GM18907 (cell line): ENCODE measurements at regions not wholly inside any gene's neighbourhood (a gene's known extent, or its start where the extent isn't known, plus 50 kb on each side); places are given as distances from the start of the nearest gene placed in this dataset.
"Not testable (repeated sequence)": the region's sequence is repeated elsewhere in the genome, so short reads cannot be mapped to it uniquely, and the experiment has no call there.

Experiments used
- ATAC-seq: cut with Tn5 transposase; IDR thresholded peaks from one replicate; pipeline ENCODE4 v1.9.1; 2021; ENCODE audit warnings: mild to moderate bottlenecking, moderate library complexity; ENCODE audit not compliant: unreplicated experiment

GRCh38 chr17:77332034-77332971, 191.5 kb downstream of the SEC14L1 start:
- no peak for ATAC-seq

DNA sequence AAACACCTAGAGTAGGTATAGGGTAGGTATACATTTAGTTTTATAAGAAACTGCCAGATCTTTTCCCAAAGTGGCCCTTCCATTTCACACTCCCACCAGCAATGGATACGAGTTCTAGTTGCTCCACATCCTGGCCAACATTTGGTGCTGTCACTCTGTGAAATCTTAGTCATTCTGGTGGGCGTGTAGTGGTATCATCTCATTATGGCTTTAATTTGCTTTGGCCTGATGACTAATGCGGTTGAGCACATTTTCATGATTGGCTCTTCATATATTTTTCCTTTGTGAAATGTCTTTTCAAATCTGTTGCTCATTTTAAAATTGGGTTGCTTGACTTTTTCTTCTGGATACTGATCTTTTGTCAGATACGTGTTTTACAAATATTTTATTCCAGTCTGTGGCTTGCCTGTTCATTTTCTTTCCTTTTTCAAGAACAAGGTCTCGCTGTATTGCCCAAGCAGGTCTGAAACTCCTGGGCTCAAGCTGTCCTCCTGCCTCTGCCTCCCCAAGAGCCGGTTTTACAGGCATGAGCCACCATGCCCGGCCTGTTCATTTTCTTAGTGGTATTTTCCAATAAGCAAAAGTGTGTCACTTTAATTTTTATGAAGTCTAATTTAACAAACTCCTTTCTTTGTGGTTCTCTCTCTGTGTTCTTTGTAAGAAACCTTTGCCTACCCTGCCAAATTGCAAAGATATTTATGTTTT, 192.4 kb downstream of the SEC14L1 start:
- no peak for ATAC-seq

DNA sequence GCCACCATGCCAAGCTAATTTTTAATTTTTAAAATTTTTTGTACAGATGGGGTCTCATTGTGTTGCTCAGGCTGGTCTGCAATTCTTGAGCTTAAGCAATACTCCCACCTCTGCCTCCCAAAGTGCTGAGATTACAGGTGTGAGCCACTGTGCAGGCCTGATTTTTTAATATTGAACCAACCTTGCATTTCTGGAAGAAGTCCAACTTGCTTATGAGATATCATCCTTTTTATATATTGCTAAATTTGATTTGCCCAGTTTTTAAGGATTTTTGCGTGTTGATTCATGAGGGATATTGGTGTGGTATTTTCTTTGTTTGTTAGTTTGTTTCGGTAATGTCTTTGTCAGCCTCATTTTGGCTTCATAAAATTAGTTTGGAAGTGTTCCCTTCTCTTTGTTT, 196.4 kb downstream of the SEC14L1 start:
- no peak for ATAC-seq

DNA sequence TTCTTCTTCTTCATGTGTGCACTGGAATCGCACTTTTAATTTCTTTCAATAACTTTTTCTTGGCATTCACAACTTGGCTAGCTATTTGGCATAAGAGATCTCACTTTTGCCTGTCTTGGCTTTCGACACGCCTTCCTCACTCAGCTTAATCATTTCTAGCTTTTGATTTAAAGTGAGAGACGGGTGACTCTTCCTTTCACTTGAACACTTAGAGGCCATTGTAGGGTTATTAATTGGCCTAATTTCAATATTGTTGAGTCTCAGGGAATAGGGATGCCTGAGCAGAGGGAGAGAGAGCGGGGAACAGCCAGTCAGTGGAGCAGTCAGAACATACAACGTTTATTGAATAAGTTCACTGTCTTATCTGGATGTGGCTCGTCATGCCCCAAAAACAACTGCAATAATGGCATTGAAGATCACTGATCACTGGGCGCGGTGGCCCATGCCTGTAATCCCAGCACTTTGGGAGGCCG, 200.3 kb downstream of the SEC14L1 start:
- no peak for ATAC-seq

- ATAC-seq = not testable (repeated sequence)
Measured at GRCh38 chr17:77342656-77342990, 201.9 kb downstream of the SEC14L1 start.

GRCh38 chr17:77343031-77343800, 202.4 kb downstream of the SEC14L1 start:
- no peak for ATAC-seq

GRCh38 chr17:77344038-77344437, 203.3 kb downstream of the SEC14L1 start:
- ATAC-seq = no peak

DNA sequence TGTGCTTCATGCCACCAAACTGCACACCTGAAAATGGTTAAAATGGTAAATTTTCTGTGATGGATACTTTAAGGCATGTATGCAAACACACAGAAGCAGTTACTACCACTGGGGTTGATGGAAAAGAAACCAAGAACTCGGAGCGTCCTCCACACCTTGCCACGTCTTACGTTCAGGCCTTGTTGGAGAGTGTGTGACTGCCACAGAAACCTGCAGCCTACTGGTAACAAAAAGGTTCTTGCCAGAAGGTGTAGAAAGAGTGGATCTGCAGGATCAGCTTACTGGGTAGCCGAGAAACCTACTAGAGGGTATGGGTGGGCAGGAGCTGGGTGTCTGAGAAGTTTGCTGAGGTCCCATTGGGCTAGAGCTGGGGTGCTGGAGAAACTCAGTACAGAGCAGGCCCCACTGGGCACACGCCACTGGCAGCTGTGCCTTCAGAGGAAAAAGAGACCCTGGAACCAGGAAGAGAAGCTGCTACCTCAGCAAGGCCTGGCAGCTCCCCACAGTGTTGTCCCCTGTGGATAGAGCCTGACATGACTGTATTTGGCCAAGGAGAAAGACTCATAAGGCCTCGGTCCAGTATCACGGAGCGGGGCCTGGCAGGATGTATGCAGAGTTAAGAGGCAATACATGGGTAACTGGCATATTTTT, 204.6 kb downstream of the SEC14L1 start:
- no peak for ATAC-seq

GRCh38 chr17:77346765-77347164, 206.0 kb downstream of the SEC14L1 start:
- ATAC-seq = no peak

- ATAC-seq = no peak
Measured at GRCh38 chr17:77347544-77347943, 206.8 kb downstream of the SEC14L1 start.

DNA sequence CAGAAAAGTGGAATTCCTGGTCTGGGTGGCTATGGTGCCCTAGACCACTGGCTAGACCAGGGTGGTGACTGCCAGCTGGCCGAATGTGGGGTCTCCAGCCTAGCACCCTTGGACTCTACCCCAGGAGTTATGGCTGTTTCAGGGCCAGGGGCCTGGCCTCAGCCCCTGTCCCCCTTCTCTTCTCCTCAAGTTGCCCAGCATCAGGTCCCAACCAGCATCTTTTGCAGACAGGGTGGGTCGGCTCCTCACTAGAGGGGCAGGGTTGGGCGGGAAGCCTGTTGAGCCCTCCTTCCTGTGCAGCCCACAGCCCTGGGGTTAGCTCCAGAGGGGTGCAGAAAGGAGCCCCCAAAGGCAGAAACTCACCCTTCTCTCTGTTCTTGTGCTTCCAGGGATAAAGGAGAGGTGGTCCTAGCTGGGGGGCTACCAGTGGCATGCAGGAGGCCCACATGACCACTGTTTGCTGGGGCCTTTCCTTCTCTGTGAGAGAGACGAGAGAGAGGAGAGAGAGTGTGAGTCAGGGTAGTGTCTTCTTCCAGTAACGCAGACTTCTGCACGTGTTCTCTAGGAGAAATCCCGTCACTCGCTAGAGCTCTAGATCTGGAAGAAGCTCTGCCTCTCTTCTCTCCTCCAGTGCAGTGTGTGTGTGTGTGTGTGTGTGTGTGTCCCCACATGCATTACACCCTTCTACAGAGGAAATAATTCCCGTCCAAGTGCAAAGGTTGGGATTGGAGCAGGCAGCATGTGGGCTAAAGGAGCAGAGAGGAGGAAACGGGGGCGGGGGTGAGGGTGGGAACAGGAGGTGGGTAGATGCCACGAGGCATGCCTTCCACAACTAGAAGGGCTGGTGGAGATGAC, 209.4 kb downstream of the SEC14L1 start:
- ATAC-seq = no peak

DNA sequence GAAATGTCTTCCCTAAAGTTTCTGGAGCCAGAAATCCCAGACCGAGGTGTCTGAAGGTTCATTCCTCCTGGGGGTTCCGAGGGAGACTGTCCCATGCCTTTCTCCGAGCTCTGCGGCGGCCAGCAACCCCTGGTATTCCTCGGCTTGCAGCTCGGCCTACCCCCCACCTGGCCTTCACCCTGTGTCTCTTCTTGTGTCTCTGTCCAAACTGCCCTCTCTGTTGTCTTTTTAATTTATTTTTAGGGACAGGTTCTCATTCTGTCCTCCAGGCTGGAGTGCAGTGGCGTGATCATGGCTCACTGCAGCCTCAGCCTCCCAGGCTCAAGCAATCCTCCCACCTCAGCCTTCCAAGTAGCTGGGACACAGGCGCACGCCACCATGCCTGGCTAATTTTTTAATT, 211.7 kb downstream of the SEC14L1 start:
- no peak for ATAC-seq

GRCh38 chr17:77352996-77353395, 212.2 kb downstream of the SEC14L1 start:
- ATAC-seq = no peak

DNA sequence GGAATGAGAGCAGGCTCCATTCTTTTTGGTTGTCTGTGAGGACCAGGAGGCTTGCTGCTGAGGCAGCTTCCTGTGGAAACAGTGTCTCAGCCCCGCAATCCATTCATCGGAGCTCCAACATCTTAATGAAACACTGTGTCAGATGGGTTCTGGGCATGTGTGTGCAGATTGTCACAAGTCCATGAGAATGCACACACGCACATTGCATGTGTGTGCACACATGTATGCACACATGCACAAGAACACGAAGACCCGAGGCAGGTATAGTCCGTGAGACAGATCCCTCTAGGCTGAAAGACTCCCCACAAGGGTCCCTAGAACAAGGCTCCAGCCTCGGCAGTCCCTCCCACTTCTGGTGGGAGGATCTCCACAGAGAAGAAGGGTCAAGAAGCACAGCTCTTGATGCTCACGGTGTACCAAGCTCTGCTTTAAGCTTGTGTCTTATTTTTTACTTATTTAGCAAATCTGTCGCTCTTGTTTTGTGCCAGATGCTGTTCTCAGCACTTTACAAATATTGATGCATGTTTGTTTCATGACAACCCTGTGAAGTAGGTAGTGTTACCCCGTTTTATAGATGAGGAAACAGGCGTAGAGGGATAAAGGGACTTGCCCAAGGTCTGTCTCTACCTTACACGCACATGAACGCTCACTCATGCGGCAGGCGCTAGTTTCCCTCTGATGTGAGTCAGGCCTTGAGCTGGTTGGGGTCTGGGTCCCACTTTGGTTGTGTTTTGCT, 213.1 kb downstream of the SEC14L1 start:
- no peak for ATAC-seq

GRCh38 chr17:77354420-77354669, 213.6 kb downstream of the SEC14L1 start:
- no peak for ATAC-seq

DNA sequence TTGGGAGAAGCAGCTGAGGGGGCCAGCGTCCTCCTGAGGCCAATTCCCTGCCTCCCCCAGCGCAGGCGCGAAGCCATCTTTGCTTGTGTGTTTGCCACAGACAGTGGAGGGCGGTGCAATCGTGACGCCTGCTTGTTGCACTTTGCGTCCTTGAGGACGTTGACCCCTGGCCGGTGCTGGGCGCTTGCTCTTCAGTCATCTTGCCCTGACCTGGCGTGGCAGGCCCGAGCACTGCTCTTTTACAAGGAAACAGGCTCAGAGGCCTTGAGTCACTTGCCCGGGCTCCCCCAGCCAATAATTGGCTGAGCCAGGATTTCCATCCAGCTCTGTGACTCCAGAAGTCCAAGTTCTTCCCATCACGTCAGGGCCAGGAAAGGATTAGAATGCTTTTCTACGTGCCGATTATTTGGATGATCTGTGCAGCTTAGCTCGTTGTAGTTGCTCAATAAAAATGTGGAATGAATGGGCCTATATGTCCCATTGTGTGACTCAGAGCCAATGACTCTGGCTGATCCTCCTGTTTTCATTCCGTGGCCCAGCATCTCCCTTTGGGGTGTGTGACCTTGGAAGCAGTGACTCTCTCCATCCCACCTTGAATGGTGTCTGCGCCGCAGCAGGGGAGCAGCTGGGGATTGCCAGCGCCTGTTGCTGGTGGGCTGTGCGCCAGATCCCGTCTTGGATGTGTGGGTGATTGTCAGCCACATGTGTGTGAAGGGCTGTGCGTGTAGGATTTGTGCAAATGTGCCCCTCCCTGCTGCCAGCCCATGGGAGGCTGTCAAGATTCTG, 214.1 kb downstream of the SEC14L1 start:
- ATAC-seq = no peak

DNA sequence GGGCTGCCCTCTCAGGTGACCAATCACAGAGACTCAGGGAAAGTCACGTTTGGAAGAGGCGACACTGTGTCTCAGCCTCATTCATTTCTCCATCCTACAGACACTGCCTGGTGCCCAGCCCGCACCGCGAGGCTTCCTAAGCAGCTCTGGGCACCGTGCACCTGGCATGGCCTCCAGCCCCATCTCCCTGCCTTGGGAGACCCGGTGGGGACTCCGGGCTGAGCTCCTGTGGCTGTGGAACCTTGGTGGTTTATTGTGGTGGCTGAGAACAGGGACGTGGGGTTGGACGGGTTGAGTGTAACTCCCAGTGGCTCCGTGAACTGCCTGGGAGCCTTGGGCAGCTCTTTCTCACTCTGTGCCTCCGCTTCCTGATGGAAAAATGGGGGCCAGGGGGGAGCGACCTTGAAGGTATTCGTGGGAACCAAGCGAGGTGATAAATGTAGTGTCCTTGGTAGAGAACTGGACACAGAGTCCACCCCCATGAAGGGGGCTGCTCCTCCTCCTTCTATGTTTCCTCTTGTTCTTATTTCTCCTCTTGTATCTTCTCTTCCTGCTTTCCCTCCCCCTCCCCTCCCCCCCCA, 215.4 kb downstream of the SEC14L1 start:
- no peak for ATAC-seq

- no peak for ATAC-seq
Measured at GRCh38 chr17:77356690-77357201, 216.0 kb downstream of the SEC14L1 start.
